Esophagus muscularis mucosa (tissue), 3 donors: ENCODE measurements at regions not wholly inside any gene's neighbourhood (a gene's known extent, or its start where the extent isn't known, plus 50 kb on each side); places are given as distances from the start of the nearest gene placed in this dataset.

Experiments used
- POLR2AphosphoS5 ChIP-seq, 2 donors: sonication (generic); formaldehyde crosslinking; IDR thresholded peaks; one replicate each; pipeline ENCODE4 v1.6.1; 2017; ENCODE audit warnings: antibody characterized with exemption in 2 of 2
- TF ChIP-seq, protein P1 (sequence below), 3 experiments: fragments of 200-600 bp in 2 of 3; fragments of 450-650 bp in 1 of 3; sonication (generic) in 2 of 3; IDR thresholded peaks; one replicate each; pipeline ENCODE4 v1.5.1; 2017 to 2019; ENCODE audit warnings: antibody characterized with exemption in 3 of 3, mild to moderate bottlenecking in 2 of 3, moderate library complexity in 1 of 3

DNA sequence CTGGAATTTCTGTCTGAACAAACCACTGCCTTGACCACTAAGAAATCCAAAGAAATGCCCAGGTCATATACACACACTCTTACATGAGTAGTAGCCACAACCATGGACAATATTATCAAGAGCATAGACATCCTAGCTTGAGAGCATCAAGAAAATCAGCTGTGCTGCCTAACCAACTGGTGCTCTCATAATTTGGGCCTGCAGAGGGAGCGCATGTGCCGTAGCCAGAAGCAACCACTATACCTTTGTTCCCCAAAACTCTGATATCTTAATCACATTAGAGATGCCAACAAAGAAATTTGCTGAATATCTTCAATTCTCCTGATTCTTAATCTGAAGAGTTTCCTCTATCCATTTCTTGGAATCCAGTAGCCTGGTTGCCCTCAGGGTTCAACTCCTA, 163.6 kb downstream of the ZNF674 start:
- TF ChIP-seq, protein P1, sequence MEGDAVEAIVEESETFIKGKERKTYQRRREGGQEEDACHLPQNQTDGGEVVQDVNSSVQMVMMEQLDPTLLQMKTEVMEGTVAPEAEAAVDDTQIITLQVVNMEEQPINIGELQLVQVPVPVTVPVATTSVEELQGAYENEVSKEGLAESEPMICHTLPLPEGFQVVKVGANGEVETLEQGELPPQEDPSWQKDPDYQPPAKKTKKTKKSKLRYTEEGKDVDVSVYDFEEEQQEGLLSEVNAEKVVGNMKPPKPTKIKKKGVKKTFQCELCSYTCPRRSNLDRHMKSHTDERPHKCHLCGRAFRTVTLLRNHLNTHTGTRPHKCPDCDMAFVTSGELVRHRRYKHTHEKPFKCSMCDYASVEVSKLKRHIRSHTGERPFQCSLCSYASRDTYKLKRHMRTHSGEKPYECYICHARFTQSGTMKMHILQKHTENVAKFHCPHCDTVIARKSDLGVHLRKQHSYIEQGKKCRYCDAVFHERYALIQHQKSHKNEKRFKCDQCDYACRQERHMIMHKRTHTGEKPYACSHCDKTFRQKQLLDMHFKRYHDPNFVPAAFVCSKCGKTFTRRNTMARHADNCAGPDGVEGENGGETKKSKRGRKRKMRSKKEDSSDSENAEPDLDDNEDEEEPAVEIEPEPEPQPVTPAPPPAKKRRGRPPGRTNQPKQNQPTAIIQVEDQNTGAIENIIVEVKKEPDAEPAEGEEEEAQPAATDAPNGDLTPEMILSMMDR (IDR thresholded peaks at IDR 0.05), result no peak
- no peak for TF ChIP-seq POLR2AphosphoS5 (IDR thresholded peaks at IDR 0.05)
